Left colon (tissue), 2 donors: ENCODE measurements at regions not wholly inside any gene's neighbourhood (a gene's known extent, or its start where the extent isn't known, plus 50 kb on each side); places are given as distances from the start of the nearest gene placed in this dataset.
A peak's percentile ranks its signal among the peaks of the same experiment; 100 is the strongest.
"Not testable (repeated sequence)": the region's sequence is repeated elsewhere in the genome, so short reads cannot be mapped to it uniquely, and the experiment has no call there.

ENCODE experiments used
- ATAC-seq: fragments of 200-7000 bp; cut with Tn5 transposase; one replicate; pipeline ENCODE4 v1.9.1; 2020; ENCODE audit warnings: mild to moderate bottlenecking, moderate library complexity
- DNase-seq, 2 donors: peaks; one replicate each; pipeline ENCODE4 v3.0.0-alpha.2; 2020
- intact Hi-C, 2 donors: fragments of 100-400 bp; cut with DNase I in 1 of 2; cut with micrococcal nuclease in 1 of 2; formaldehyde crosslinking; loops; one replicate each; pipeline versions ENCODE4 v1.11.2 to v1.14.0; 2022; cut with DNase I, micrococcal nuclease
- donor health status: DM: no; HTN: no; CAD: no.
- donor health status: DM: yes; HTN: yes; CAD: no.

DNA sequence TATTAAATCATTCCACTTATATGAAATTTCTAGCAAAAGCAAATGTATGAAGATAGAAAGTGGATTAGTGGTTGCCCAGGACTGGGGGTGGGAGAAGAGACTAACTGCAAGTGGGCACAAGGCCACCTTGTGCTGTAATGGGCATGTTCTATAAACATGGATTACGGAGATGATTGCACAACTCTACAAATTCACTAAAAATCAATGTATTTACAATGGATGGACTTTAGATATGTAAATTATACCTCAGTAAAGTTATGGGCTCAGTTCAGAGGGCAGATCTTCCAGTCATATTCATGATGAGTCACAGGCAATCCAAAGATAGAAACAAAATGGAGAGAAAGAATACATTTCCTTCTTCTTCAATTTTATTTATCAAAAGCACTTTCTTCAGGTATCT is 173.9 kb downstream of the NDUFA12 start:
- ATAC-seq = peak; percentile 93
- intact Hi-C loops = no loop called here
- DNase-seq = no peak

DNA sequence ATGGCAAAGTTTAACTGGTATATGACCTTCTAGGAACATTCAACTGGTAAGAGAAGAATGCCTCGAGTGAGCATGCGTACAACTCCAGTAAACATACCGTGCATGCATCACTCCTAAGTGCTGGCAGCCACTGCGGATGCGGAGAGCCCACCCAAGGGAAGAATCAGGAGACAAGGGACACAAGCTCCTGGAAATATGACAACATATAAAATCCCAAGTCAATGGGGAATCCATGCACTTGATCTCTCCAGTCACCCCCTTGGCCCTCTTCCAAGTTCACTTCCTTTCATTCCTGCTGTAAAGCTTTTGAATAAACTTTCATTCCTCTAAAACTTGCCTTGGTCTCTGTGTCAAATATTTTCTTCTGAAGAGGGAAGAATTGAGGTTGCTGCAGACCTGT is 168.7 kb upstream of the TMCC3 start:
- ATAC-seq (no peak), DNase-seq (no peak)
- intact Hi-C loops = no loop called here

DNA sequence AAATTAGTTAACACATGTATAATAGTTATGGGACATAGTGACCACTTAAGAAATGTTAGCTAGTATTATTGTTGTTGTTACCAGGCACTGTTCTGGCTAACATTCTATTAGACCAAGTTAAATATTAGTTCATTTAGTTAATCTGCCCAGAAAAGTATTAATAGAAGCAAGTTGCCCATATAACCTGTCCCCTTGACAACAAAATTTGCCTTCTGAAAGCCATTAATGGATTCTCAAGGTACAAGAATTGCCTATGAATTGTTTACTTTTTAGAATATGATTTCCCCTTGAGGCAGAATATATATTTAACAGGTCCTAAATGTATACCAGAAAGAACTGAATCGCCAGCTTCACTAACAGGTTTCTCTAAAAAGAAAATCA is 167.3 kb upstream of the TMCC3 start:
- intact Hi-C loops = no loop called here
- ATAC-seq (no peak), DNase-seq (no peak)

DNA sequence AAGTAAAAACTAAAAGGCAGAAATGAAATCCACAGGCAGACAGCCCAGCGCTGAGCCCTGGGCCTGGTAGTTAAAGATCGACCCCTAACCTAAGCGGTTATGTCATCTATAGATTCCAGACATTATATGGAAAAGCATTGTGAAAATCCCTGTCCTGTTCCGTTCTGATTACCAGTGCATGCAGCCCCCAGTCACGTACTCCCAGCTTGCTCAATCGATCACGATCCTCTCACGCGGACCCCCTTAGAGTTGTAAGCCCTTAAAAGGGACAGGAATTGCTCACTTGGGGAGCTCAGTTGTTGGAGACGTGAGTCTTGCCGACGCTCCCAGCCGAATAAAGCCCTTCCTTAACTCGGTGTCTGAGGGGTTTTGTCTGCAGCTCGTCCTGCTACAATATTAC is 166.8 kb upstream of the TMCC3 start:
- intact Hi-C loops, ATAC-seq, DNase-seq: not testable (repeated sequence)

DNA sequence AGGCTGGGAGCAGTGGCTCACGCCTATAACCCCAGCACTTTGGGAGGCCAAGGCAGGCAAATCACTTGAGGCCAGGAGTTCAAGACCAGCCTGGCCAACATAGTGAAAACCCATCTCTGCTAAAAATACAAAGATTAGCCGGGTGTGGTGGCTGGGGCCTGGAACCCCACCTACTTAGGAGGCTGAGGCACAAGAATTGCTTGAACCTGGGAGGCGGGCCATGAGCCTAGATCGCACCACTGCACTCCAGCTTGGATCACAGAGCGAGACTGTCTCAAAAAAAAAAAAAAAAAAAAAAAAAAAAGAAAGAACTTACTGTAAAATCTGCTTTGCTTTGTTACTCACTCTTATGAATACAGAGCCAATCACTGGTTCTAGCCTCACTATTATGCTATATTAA is 166.4 kb upstream of the TMCC3 start:
- DNase-seq, intact Hi-C loops, ATAC-seq: not testable (repeated sequence)

DNA sequence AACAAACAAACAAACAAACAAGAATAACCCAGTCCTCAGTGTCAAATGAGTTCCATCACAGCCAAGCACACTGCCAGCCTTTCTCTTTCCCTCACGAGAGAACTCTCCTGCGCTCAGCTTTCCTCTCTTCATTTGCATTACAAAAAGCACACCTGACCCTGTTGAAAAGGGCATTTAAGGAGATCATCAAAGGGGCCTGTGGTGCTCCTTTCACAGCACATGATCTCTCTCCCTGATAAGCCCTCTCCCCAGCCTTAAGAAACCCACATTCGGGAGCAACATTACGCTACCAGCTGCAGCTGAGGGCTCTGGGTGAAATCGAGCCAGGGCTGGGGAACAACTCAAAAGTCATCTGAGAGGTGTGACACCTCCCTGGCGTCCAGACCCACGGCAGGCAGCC is 165.6 kb upstream of the TMCC3 start:
- intact Hi-C loops = no loop called here

DNA sequence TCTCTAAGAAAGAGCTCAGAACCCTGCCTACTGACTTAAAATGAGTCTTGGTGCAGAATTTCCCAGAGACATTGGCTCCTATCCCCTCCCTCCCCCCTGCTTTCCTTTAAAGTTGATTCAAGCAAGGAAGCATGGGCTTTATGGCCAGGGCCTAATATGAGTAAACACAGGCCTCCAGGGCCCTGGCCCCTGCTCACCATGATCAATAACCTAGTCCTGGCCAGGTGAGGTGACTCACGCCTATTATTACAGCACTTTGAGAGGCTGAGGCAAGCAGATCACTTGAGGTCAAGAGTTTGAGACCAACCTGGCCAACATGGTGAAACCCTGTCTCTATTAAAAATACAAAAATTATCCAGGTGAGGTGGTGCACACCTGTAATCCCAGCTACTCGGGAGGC is 165.1 kb upstream of the TMCC3 start:
- no peak for ATAC-seq
- no peak for DNase-seq
- intact Hi-C loops = no loop called here

More for the DNA sequence above, 165.6 kb upstream of the TMCC3 start:
- DNase-seq = no peak
- no peak for ATAC-seq

DNA sequence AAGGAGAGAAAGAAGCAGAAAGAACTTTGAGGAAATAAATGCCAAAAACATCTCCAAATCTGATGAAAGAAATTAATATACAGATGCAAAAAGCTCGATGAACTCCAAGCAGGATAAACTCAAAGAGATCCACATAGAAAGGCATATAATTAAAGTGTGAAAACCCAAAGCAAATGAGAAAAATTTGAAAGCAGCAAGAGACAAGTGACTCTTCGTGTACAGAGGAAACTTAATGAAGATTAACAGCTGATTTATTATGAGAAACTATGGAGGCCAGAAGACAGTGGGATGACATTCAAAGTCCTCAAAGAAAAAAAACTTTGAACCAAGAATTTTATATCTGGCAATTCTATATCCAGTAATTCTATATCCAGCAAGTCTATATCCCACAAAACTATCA is 163.0 kb upstream of the TMCC3 start:
- intact Hi-C loops = no loop called here
- ATAC-seq = no peak
- no peak for DNase-seq

DNA sequence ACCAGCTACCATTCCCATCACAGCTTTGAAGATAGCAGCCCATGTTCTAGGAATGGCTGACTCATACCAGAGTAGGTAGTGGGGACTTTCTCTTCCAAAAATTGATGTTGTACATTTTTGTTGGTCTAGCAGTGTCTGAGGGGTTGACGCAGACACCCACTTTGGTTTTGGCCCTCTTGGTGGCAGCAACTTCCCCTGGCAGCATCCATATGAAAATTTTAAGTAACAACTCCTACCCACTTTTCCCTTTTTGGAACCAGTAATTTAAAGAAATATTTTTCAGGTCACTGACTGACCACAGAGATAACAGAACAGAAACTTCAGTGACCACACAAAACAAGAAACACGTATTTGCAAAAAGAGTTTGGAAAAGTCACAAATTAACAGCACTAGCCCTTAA is 162.0 kb upstream of the TMCC3 start:
- intact Hi-C loops = no loop called here
- no peak for DNase-seq
- ATAC-seq = no peak

DNA sequence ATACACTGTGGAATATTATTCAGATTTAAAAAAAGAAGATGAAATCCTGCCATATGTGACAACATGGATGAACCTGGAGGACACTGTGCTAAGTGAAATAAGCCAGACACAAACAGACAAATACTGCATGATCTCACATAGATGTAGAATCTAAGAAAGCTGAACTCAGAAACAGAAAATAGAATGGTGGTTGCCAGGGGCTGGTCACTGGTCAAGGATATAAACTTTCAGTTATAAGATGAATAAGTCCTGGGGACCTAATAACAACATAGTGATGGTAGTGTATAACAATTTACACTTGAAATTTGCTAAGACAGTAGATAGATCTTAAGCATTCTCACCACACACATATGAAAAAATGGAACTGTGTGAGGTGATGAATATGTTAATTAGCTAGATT is 161.3 kb upstream of the TMCC3 start:
- DNase-seq = no peak
- no peak for ATAC-seq
- intact Hi-C loops = no loop called here

DNA sequence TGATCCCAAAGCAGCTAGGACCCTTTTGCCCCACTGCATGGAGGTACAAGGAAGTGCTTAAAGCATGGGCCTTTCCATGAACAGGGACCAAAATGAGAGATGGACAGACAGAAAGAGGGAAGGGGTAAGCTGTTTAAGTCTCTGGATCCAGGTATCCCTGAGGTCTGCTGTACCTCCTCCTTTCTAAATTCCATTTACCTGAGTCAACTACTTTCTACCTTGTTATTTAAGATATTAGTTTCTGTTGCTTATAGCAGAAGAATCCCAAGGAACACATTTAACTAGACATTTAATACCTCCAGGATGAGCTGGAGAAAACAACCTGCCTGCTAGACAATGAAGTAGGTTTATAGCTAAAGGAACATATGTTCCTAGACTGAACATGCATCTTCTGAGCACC is 157.6 kb upstream of the TMCC3 start:
- DNase-seq (no peak), ATAC-seq (no peak)
- intact Hi-C loops = no loop called here

DNA sequence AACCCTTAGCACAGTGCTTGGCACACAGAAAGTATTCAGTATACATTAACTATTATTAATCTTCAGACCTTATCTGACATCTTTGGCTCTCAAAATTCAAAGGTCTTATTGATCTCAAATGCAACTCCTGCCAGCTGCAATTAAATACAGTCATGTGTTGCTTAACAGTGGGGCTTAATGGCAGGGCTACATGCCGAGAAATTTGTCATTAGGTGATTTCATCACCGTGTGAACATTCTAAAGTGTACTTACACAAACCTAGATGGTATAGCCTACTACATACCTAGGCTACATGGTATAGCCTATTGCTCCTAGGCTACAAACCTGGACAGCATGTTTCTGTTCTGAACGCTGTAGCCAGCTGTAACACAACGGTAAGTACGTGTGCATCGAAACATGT is 156.3 kb upstream of the TMCC3 start:
- intact Hi-C loops = no loop called here
- DNase-seq = no peak
- no peak for ATAC-seq

DNA sequence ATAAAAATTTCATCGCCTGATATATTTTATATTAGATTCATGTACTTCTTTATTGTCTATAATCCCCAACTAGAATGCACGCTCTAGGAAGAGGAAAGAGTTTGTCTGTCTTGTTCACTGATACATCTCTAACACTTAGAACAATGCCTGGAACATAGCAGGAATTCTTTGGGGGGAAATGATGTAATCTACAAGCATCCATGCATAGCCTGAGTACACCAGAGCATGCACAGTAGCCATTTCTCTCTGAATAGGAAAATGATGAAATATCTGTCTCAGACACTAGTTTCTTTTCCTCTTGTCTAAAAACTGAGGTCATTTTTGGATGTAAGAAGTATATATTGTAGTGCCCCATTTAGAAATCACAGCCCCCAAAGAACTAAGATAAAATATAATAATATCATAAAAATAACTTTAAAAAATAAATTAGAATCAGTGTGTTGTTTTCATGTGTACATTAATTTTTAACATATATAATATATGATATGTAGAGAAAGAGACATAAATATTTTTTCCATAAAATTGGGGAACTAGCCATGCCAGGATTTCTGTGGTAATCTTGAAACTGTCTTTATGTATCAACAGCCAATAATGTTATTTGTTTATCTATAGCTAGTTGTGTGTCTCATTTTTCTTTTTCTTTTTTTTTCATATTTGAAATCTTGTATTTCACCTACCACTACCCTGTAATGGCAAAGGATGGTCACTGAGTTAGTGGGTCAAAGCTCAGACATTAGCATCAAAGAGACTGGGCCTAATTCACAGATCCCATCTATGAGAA is 155.6 kb upstream of the TMCC3 start:
- intact Hi-C loops = no loop called here
- DNase-seq = no peak
- ATAC-seq = no peak

DNA sequence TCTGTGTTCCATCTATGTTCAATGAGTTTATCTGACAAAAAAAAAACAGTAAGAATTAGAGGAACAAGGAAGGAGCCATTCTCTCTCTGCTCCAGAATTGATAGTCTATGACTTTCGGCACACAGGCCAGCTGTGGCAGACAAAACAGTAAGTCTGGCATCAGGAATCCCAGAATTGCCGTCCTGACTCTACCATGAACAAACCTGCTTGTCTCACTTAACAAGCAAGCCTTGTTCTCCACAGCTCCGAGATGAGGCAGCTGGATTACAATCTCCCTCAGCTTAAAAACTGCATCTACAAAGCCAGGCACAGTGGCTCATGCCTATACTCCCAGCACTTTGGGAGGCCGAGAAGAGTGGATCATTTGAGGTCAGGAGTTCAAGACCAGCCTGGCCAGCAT is 153.6 kb upstream of the TMCC3 start:
- DNase-seq (no peak), ATAC-seq (no peak)
- intact Hi-C loops = no loop called here

DNA sequence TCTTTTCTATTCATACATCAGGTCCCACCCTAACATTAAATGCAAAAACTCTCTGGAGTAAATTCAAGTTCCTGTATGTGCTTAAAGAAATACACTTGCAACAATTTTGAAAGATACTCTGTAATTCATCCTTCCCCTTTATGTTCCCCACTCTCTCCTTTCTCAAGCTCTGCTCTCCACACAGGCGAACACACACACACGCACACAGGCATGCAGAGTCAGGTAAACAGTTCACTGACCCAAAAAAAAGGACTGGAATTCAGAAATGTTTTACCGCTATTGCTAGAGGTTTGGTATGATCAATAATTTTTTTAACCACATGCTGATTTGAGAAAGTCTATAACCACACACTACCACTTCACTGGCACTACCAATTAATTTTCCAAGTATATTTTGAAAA is 152.4 kb upstream of the TMCC3 start:
- intact Hi-C loops = no loop called here
- DNase-seq = no peak
- no peak for ATAC-seq

DNA sequence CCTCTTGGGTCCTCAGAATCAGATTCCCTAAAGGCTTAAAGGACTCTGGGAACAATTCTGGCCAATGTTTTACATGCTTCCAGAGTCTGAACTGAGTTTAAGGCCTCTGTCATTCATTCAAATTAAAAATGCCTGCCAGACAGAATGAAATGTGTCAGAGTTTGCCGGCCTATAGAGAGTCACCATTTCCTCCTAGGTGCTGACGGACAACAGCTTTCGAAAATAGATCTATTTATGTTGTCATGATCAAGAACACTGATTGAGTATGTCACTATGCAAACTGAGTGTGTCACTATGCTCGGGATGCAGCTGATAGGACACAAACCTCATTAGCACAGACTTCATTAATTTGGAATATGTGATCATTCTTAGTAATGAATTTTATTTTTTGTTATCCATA is 151.4 kb upstream of the TMCC3 start:
- intact Hi-C loops = no loop called here
- no peak for ATAC-seq
- DNase-seq = no peak

DNA sequence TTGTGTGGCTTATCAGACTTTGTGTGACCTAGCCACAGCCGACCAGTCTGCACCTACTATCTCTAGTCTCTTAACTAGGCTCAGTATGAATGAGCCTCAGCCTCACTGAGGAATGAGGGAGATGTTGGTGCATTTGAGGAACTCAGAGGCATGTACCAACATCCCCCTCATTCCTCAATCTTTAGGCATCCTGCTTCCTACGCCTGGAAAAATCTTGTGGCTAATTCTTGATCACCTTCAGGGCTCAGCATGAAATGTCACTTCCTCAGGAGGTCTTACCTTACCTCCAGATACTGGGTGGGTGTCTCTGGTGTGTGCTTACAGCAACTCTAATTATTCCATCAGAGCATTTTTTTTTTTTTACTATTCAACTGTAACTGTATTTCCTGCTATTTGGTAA is 148.8 kb upstream of the TMCC3 start:
- DNase-seq (no peak), ATAC-seq (no peak)
- intact Hi-C loops = no loop called here

DNA sequence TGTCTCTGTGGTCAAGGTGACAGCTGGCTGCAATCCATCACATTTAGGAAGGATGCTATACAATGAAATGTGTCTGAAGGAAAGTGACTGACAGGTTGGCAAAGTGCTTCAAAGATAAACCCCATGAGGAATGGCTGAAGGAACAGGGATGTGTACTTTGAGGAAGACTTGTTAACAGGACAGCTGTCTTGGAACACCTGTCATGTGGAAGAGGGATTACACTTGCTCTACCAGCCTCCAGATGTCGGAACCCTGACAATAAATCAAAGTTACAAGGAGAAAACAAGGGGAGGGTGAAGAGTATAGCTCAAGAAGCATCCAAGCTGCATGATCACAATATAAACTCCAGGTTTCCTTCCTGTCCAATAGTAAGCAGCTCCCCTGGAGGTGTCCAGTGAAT is 147.8 kb upstream of the TMCC3 start:
- ATAC-seq (no peak), DNase-seq (no peak)
- intact Hi-C loops = no loop called here

DNA sequence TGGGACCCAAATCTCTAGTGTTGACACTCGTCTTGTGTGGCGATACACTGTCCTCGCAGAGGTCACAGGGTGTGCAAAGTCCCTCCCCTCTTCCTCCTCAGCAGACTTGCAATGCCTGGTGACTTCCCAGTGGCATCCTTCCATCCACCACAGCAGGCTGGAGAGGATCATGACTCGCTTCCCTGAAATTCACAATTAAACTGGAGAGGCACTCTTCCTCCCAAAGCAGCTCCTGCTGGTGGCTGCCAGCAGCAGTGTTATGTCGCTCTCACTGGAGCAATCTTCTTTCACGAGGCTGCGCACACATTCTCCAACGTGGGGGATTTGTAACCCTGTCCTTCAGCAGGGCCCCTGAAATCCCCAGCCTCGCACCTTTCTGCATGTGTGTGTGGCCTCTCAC is 145.2 kb upstream of the TMCC3 start:
- intact Hi-C loops = no loop called here
- ATAC-seq (no peak), DNase-seq (no peak)

DNA sequence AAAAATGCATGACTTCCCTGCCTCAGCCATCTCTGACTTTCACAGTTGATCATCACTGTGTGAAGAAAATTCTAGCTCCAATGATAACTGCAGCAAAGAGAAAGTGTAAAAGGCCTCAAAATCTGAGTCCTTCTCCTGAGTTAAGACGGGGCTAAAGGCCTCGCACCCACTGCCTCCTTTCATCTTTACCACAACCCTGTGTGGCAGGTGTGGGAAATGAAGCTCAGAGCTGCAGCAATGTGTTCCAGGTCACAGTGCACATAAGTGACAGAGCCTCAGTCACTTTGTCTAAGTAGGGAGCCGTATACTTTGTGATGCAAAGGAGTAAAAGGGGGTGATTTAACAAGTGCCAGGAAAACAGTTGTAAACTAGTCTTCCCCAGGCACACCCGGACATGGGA is 144.7 kb upstream of the TMCC3 start:
- intact Hi-C loops = no loop called here
- DNase-seq (no peak), ATAC-seq (no peak)

DNA sequence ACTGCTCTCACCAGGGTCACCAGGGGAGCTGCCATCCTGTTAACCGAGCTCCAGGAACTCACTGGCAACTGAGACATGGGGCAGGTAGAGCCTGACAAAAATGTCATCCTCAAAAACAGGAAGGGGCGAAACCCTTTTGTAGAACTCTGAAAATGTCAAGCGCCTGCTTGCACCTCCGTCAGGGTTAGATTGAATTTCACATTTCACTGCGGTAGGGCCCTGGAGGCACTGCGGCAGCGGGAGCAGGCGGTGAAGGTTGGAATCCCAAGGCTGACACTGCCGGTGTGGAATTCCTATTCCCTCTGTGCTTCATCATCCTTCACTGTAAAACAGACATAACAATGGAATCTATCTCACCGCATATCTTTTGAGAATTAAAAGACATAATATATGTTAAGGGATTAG is 142.8 kb upstream of the TMCC3 start:
- ATAC-seq = no peak
- intact Hi-C loops = no loop called here

DNA sequence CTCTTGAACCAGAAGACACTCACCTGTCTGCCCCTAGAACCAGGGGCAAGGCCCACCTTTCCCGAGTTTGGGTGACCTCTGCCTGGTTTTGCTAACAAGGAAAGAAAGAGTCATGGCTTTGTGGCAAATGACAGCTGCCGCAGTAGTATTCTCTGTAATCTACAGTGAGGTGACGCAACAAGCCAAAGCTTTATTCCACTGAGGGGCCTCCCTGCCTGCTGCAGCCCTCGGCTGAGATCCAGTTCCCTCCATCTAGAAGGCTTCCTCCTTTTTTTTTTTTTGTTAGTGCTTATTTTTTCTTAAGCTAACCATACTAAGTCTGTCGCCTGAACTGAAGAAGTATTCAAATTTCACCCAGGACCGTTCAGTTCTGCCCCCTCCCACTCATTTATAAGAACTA is 142.3 kb upstream of the TMCC3 start:
- ATAC-seq = no peak
- DNase-seq = no peak
- intact Hi-C loops = no loop called here

More for the DNA sequence above, 142.8 kb upstream of the TMCC3 start:
- DNase-seq = no peak
